ENCODE measurements at regions not wholly inside any gene's neighbourhood (a gene's known extent, or its start where the extent isn't known, plus 50 kb on each side); places are given as distances from the start of the nearest gene placed in this dataset.

DNA sequence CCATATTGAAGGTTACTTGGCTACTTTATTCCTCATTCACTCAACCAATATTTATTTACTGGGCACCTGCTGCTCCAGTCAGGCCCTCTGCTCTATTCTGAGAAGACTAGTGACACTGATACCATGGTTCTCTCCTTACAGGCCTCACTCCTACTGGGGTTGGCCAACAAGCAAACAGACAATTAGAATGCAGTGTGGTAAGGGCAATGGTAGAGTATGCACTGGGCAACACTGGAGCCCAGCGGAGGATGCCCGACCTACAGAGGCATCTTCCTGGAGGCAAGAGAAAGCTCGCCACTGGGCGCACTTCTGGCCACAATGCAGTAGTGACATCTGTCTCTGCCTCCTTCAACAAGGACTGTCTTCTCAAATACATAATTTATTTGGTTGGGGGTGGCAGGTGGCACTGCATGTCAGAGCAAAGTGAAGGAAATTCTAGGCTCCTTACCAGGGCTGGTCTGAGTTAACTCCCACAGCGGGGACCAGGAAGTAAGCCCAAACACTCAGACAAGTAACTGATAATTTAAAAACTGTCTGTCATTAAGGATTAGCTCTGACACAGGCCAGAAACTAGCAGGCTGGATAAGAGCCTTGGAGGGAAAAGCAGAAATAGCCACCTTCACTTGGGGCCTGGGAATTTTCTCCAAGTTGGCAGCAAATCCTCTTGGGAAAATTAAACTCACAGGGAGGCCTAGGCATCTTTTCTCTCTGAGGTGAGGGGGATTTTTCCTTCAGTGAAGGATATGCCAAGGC lies 150.7 kb upstream of the EOLA2 start:
- TF ChIP-seq, protein P1, sequence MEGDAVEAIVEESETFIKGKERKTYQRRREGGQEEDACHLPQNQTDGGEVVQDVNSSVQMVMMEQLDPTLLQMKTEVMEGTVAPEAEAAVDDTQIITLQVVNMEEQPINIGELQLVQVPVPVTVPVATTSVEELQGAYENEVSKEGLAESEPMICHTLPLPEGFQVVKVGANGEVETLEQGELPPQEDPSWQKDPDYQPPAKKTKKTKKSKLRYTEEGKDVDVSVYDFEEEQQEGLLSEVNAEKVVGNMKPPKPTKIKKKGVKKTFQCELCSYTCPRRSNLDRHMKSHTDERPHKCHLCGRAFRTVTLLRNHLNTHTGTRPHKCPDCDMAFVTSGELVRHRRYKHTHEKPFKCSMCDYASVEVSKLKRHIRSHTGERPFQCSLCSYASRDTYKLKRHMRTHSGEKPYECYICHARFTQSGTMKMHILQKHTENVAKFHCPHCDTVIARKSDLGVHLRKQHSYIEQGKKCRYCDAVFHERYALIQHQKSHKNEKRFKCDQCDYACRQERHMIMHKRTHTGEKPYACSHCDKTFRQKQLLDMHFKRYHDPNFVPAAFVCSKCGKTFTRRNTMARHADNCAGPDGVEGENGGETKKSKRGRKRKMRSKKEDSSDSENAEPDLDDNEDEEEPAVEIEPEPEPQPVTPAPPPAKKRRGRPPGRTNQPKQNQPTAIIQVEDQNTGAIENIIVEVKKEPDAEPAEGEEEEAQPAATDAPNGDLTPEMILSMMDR (IDR thresholded peaks at IDR 0.05), result no peak
- no peak for TF ChIP-seq POLR2A (IDR thresholded peaks at IDR 0.05)
